GM19328 (cell line): ENCODE measurements at regions not wholly inside any gene's neighbourhood (a gene's known extent, or its start where the extent isn't known, plus 50 kb on each side); places are given as distances from the start of the nearest gene placed in this dataset.
"Not testable (repeated sequence)": the region's sequence is repeated elsewhere in the genome, so short reads cannot be mapped to it uniquely, and the experiment has no call there.

Source experiments
- ATAC-seq: cut with Tn5 transposase; IDR thresholded peaks from one replicate; pipeline ENCODE4 v1.9.1; 2021; ENCODE audit warnings: mild to moderate bottlenecking, moderate library complexity; ENCODE audit not compliant: unreplicated experiment

GRCh38 chr5:117759849-117760499 is 1185.4 kb upstream of the SEMA6A start:
- no peak for ATAC-seq

GRCh38 chr5:117752403-117752802 is 1177.8 kb upstream of the SEMA6A start:
- no peak for ATAC-seq

GRCh38 chr5:117748336-117748735 is 1173.7 kb upstream of the SEMA6A start:
- ATAC-seq, result no peak

GRCh38 chr5:117743337-117743736 is 1168.7 kb upstream of the SEMA6A start:
- ATAC-seq, result no peak

- no peak for ATAC-seq
These were observed 1167.1 kb upstream of the SEMA6A start for GRCh38 chr5:117741655-117742206.

- ATAC-seq, result no peak
These were observed 1165.6 kb upstream of the SEMA6A start for GRCh38 chr5:117740268-117740667.

- no peak for ATAC-seq
These were observed 1163.9 kb upstream of the SEMA6A start for GRCh38 chr5:117738571-117738970.

GRCh38 chr5:117736698-117737097 is 1162.1 kb upstream of the SEMA6A start:
- ATAC-seq, result no peak

GRCh38 chr5:117734056-117734455 is 1159.4 kb upstream of the SEMA6A start:
- ATAC-seq, result no peak

- no peak for ATAC-seq
These were observed 1158.4 kb upstream of the SEMA6A start for GRCh38 chr5:117733051-117733450.

- no peak for ATAC-seq
These were observed 1157.6 kb upstream of the SEMA6A start for GRCh38 chr5:117732264-117732663.

- no peak for ATAC-seq
These were observed 1156.8 kb upstream of the SEMA6A start for GRCh38 chr5:117731446-117731845.

- not testable (repeated sequence) for ATAC-seq
These were observed 1146.2 kb upstream of the SEMA6A start for GRCh38 chr5:117720784-117721183.

- ATAC-seq, result no peak
These were observed 1144.8 kb upstream of the SEMA6A start for GRCh38 chr5:117719413-117719812.

- ATAC-seq, result no peak
These were observed 1139.1 kb upstream of the SEMA6A start for GRCh38 chr5:117713585-117714198.

- ATAC-seq, result no peak
These were observed 1126.4 kb upstream of the SEMA6A start for GRCh38 chr5:117701062-117701461.

GRCh38 chr5:117692606-117693005 is 1118.0 kb upstream of the SEMA6A start:
- no peak for ATAC-seq

- no peak for ATAC-seq
These were observed 1116.7 kb upstream of the SEMA6A start for GRCh38 chr5:117691081-117691870.

- ATAC-seq, result no peak
These were observed 1116.0 kb upstream of the SEMA6A start for GRCh38 chr5:117690612-117691011.

- ATAC-seq, result no peak
These were observed 1112.3 kb upstream of the SEMA6A start for GRCh38 chr5:117686926-117687325.

- no peak for ATAC-seq
These were observed 1107.8 kb upstream of the SEMA6A start for GRCh38 chr5:117682416-117682815.
